Ovary (tissue), 3 donors: ENCODE measurements at regions not wholly inside any gene's neighbourhood (a gene's known extent, or its start where the extent isn't known, plus 50 kb on each side); places are given as distances from the start of the nearest gene placed in this dataset.

Source experiments
- EP300 ChIP-seq: sonication (generic); formaldehyde crosslinking; IDR thresholded peaks from one replicate; pipeline ENCODE4 v1.6.1; 2017; ENCODE audit warnings: antibody characterized with exemption
- POLR2A ChIP-seq: fragments of 450-650 bp; IDR thresholded peaks from one replicate; pipeline ENCODE4 v1.6.1; 2017; ENCODE audit warnings: antibody characterized with exemption, mild to moderate bottlenecking, moderate library complexity
- TF ChIP-seq, protein P1 (sequence below), 3 donors: fragments of 450-650 bp in 2 of 3; fragments of 200-600 bp in 1 of 3; IDR thresholded peaks; one replicate each; pipeline versions ENCODE4 v1.5.1 to v1.8.0; 2016 to 2022; ENCODE audit warnings: antibody characterized with exemption in 3 of 3, mild to moderate bottlenecking in 1 of 3
- donor health status: DM: no; HTN: no; CAD: no.

DNA sequence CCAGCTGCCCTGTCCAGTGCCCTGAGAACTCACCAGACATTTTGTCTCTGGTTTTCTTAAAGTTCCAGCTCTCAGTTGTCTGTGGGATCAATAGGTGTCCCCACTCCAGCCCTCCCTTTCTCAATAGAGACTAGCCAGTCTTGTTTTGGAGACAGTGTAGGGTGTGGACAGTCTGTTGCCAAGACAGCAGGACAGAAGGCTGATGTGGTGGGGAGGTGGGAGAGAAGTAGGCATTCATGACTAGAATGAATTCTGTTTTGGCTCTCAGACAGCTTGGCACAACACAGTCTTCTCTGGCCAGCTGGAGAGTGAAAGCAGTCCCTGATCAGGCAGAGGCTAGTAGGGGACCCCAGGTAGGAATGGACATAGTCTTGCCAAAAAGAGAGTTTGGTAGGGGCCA is 467.0 kb upstream of the PODXL start:
- TF ChIP-seq, protein P1, sequence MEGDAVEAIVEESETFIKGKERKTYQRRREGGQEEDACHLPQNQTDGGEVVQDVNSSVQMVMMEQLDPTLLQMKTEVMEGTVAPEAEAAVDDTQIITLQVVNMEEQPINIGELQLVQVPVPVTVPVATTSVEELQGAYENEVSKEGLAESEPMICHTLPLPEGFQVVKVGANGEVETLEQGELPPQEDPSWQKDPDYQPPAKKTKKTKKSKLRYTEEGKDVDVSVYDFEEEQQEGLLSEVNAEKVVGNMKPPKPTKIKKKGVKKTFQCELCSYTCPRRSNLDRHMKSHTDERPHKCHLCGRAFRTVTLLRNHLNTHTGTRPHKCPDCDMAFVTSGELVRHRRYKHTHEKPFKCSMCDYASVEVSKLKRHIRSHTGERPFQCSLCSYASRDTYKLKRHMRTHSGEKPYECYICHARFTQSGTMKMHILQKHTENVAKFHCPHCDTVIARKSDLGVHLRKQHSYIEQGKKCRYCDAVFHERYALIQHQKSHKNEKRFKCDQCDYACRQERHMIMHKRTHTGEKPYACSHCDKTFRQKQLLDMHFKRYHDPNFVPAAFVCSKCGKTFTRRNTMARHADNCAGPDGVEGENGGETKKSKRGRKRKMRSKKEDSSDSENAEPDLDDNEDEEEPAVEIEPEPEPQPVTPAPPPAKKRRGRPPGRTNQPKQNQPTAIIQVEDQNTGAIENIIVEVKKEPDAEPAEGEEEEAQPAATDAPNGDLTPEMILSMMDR (IDR thresholded peaks at IDR 0.05) = no peak
- TF ChIP-seq EP300 (no peak), POLR2A (no peak)
